AML-193 (cell line): ENCODE measurements at regions not wholly inside any gene's neighbourhood (a gene's known extent, or its start where the extent isn't known, plus 50 kb on each side); places are given as distances from the start of the nearest gene placed in this dataset.

Experiments used
- DNase-seq, 2 experiments: peaks; one replicate each; lab custom pipeline; 2025; lab: John Stamatoyannopoulos, UW

GRCh38 chr4:114365591-114365990 lies 233.0 kb upstream of the UGT8 start:
- DNase-seq, result no peak

DNA sequence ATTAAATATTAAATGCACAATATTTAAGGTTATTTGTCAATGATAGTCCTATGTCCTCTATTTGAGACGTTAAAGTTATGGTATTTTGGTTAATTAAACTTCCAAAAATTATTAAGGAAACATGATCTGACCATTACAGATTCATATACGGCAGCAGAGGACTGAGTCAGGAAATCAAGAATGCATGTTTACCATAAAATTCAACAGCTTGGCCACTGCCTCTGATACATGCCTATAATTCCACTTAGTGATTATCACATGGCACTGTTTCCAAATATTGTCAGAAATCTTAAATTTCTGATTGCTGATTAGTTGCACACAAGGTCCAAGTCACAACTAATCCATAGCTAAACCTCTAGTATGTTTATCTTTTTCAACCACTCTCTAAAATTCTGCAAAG lies 232.2 kb upstream of the UGT8 start:
- DNase-seq, result no peak

- no peak for DNase-seq
Observed at GRCh38 chr4:114368751-114369150, 229.9 kb upstream of the UGT8 start.

DNA sequence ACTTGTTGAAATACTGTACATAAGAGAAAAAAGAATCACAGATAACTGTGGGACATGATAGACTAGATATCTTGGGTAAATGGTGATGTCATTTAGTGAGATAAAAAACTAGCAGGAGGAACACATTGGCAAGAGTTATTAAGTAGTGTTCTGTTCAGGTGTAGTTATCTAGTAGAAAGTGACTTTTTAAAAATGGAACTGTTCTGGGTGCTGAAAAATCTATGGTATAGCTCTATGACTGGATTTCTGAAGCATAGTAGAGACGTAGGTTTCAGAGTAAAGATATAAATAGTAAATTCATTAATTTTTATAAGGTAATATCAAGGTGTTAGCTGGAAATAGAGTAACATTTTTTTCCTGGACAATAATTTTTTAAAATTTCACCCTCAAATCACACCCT lies 225.1 kb upstream of the UGT8 start:
- no peak for DNase-seq

DNA sequence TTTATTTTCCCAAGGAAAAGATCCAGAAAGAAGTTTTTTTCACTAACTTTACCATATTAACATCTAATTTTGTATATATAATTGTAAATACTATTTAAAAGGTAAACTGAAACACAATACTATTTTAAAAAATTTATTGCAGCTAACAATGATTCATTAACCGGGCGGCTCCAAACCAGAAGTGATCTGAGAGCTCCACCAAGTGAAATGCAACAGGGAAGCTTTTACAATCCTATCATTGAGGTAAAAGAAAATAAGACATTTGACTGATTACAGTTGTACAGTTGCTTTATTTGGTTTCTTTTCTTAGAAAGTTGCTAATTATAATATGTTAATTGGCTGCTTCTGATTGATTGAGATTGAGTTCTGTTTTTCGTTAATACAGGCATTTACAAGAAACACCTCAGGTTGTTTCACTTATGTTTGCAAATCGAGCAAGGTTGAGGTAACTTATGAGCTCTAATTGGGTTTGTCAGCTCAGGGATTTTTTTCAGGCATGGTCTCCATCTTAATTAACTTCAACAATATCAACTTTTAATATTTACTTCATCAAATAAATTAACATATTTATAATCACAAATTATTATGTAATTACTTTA lies 220.2 kb upstream of the UGT8 start:
- no peak for DNase-seq

DNA sequence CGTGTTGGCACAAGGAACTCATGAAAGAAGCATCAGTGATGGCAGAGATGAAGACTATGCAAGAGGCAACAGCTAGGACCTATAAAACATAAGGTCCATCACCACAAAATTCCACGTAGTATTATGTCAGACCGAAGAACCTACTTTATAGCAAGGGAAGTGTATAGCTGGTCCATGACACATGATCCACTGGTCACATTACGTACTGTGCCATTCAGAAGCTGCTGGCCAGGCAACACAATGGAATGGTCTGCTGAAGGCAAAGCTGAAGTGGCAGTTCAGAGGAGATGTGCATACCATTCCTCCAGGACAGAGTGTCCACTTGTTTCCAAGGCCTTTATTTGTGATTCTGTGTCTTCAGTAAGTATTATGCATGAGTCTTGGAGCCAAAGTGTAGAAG lies 215.5 kb upstream of the UGT8 start:
- DNase-seq, result no peak

DNA sequence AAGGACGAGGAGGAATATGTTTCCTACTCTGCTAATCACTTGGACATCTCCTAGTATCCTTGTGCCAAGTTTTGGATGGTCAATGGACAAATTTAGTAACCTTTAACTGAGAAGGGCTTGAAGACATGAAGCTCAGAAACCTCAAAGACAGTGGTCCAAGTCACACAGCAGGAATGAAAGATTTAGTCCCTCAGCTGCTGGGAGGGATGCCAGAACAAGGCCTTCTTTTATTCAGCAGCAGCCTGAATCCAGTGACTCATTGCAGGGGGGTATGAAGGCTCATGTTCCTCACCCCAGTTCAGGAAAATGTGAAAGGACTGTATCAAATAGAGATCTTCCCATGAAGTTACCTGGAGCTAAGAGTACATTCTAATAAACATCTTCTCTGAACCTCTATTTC lies 214.9 kb upstream of the UGT8 start:
- DNase-seq, result no peak

DNA sequence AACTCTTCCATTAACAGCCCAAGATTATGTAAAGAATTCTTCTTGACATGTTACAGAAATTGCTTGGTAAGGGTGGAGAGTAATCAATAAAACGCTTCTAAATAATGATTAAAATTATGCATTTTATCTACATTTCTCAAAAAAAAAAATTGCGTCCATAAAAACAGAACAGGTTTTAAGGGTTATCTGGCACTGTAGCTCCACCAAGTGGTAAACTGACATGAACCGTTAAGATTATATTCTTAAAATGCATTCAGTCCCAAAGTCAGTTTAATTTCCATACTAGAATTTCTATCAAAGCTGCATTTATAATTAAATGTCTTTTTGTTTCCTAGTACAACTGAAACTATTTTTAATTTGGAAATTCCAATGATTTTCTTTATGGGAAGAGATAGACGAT lies 214.0 kb upstream of the UGT8 start:
- DNase-seq, result peak; percentile 13 to 24

DNA sequence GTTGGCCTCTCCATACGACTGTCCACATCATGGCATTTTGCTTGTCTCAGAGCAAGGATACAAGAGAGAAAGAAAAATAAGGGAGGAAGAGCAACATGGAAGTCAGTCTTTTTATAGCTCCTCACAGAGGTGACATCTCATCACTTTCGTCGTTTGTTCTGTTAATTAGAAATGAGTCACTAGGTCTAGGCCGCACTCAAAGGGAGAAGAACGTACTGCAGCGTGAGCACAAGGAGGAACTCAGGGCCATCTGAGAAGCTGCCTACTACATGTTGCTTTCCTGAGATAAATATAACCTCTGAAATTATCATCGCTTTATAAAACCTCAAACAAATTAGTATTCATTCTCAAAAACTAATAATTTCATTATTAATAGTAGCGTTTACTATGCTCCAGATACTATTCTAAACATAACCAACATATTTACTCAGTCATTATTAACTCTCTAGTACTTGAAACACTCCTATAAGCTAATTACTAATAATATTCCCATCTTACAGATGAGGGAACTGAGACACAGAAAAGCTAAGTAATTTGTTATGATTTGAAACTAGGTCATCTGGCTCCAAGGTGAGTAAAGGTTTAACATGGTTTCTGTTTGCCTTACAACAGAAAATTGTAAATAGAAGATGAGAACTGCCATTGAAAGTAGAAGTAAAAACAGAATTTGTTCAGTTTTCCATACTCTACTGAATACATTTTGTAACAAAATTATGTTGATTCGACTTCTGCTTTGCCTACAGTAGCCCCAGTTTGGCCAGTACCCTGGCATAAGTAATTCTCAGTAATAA lies 213.2 kb upstream of the UGT8 start:
- DNase-seq, result no peak

- DNase-seq, result peak; percentile 46 to 55
Observed at GRCh38 chr4:114386637-114387233, 211.9 kb upstream of the UGT8 start.

GRCh38 chr4:114389070-114389685 lies 209.4 kb upstream of the UGT8 start:
- DNase-seq, result no peak

DNA sequence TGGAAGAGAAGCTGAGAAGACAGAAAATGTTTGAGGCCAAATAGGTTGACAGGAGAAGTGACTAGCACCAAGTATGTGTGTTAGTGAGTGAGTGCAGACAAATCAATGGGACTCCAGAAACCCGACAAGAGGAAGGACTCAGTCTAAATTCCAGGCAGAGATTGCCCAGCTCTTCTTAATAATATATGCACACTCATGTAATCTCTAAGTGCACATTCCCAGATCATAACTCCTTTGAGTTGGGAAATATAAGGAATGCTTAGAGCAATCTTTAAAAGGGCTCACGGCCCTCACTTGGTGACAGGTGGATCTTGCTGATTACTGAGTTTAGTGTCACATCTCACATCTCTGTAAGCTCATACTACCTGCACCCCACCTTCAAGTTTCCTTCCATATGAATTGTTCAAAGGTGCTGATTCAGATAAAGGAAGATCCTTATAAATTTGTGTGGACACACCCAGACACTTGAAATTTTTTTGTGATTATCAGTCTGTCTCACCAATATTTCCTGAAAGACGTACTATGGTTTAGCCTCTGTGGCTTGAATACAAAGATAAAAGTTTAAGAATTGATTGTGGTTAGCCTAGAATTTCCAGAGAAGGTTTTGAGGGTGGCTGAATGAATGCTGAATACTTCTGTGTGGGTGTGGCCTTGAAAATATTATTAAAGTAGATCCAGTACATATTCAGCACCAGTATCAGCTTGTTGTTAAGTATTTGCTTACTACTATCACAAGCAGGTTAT lies 205.1 kb upstream of the UGT8 start:
- no peak for DNase-seq

- no peak for DNase-seq
Observed at GRCh38 chr4:114396808-114397207, 201.8 kb upstream of the UGT8 start.

- DNase-seq, result no peak
Observed at GRCh38 chr4:114398410-114398809, 200.2 kb upstream of the UGT8 start.

DNA sequence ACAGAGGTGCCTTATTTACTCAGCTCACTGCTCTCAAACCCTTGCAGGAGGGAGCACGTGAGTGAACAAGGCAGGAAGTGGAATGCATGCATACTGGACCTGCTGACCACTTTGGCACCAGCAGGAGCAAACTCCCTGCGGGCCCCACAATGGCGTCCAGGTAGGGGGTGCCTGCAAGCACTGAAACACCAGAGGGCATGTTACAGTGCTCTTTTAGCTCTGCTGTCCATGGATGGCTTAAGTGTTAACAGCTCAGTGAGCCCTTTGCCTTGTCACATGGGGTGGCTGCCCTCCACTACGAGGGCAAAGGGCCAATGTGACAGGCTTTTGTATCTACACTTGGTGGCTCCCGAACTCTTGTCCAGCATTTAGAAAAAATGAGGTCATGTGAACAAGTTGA lies 199.5 kb upstream of the UGT8 start:
- DNase-seq, result no peak

- DNase-seq, result no peak
Observed at GRCh38 chr4:114400531-114400930, 198.1 kb upstream of the UGT8 start.

DNA sequence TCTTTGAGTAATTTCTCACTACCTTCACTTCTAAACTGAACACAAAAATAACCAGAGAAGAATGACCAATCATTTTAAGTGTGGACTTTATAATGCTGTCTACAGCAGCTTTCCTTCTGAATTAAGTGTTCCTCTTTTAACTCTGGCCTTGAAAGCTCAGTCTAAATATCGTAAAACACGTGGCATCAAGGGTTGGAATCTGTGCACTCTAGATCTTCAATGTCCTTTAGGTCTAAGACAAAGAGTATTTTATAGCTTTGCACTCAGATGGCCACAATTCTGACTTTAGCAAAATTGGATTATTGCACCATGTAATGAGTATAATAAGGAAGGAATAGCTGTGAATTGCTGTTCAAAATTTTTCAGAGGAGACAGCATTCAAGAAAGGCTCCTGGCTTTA lies 197.1 kb upstream of the UGT8 start:
- DNase-seq, result no peak

DNA sequence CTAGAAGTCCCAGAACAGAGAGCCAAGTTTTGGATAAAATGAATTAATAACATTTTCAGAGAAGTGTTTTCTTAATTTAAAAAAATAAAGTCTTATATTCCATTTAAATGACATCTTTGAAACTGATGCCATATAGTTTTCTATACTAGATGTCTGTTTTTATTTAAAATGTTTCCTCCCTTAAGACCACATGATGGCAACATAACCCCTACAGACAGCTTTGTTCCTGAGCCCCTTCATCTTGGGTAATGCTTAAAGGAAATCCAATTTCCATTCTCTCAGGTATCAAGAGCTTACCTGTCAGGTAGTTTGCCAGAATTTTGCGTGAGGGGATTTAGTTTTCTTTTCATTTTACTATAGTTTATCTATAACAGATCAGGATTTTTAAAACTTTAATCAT lies 181.4 kb upstream of the UGT8 start:
- DNase-seq, result no peak

GRCh38 chr4:114420069-114420468 lies 178.5 kb upstream of the UGT8 start:
- DNase-seq, result no peak

- no peak for DNase-seq
Observed at GRCh38 chr4:114423582-114423981, 175.0 kb upstream of the UGT8 start.

DNA sequence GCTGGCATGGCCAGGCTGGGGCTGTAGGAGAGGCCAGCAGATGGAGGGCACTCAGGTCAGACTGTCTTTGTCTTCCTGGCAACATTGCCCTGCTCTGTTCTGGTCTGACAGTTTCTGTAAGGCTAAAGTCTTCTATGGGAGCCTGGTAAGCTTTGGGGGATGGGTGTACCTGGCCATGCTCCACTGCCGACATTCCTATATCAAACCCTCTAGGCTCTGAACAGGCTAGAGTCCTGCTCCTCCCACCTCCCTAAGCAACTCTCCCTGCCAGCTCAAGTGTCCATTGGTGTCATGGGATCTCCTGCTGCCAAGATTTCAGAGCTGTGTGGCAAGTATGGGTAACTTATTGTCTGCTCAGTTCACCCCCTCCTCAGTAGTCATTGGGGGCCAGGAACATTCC lies 163.5 kb upstream of the UGT8 start:
- DNase-seq, result no peak

DNA sequence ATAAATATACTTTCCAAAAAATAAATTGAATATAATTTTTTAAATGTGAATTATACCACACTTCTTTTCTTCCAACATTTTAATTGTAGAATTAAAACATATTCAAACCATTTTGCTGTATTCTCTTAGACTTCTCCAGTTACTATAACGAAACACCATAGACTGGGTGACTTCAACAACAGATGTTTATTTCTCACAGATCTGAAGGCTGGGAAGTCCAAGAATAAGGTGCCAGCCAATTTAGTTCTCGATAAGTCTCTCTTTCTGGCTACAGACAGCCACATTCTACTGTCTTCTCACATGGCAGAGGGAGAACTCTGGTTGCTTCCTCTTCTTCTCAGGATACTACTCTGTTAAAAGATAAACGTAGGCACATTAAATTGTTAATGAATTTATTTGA lies 155.8 kb upstream of the UGT8 start:
- no peak for DNase-seq
